Epithelial cell of esophagus (primary cell): ENCODE measurements at regions not wholly inside any gene's neighbourhood (a gene's known extent, or its start where the extent isn't known, plus 50 kb on each side); places are given as distances from the start of the nearest gene placed in this dataset.
"Not testable (repeated sequence)": the region's sequence is repeated elsewhere in the genome, so short reads cannot be mapped to it uniquely, and the experiment has no call there.

Source experiments
- DNase-seq: peaks from one replicate; pipeline ENCODE4 v3.0.0; 2010; ENCODE audit warnings: low read depth
- H3K4me3 ChIP-seq: 2 replicates; pipeline ENCODE4 v1.5.1; 2011; ENCODE audit warnings: mild to moderate bottlenecking, low read length, control low read depth
- TF ChIP-seq, protein P1 (sequence below): IDR thresholded peaks from 2 replicates; pipeline ENCODE4 v1.5.1; 2011; ENCODE audit warnings: low read depth, mild to moderate bottlenecking, low read length, control low read depth, inconsistent platforms; ENCODE audit not compliant: insufficient read depth; ENCODE audit errors: missing control alignments

GRCh38 chr7:24427048-24427447, 143.1 kb downstream of the NPY start:
- no peak for DNase-seq
- TF ChIP-seq, protein P1, sequence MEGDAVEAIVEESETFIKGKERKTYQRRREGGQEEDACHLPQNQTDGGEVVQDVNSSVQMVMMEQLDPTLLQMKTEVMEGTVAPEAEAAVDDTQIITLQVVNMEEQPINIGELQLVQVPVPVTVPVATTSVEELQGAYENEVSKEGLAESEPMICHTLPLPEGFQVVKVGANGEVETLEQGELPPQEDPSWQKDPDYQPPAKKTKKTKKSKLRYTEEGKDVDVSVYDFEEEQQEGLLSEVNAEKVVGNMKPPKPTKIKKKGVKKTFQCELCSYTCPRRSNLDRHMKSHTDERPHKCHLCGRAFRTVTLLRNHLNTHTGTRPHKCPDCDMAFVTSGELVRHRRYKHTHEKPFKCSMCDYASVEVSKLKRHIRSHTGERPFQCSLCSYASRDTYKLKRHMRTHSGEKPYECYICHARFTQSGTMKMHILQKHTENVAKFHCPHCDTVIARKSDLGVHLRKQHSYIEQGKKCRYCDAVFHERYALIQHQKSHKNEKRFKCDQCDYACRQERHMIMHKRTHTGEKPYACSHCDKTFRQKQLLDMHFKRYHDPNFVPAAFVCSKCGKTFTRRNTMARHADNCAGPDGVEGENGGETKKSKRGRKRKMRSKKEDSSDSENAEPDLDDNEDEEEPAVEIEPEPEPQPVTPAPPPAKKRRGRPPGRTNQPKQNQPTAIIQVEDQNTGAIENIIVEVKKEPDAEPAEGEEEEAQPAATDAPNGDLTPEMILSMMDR, result no peak

DNA sequence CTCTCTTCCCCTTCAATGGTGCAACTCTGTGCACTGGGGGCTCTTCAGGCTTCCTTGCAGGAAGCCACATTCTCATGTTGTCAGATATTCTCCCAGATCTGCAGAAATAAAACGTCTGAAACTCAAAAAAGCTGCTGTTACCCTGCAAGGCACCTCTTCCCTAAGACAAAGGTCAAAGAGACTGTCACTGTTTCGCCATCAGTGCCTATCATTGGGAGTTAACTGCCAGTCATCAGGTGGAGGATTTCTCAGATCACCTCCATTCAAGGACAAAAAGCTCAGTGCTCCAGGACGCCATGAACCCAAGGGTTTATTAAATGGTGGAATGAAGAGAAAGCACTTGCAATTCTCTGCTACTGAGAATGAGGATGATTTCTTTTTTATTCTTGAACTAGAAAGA, 144.6 kb upstream of the PALS2 start:
- no peak for DNase-seq
- TF ChIP-seq, protein P1, result no peak
- no peak overlapping the region for H3K4me3 ChIP-seq

More at GRCh38 chr7:24427048-24427447, 143.1 kb downstream of the NPY start:
- H3K4me3 ChIP-seq, result no peak overlapping the region

GRCh38 chr7:24432677-24433076, 140.6 kb upstream of the PALS2 start:
- TF ChIP-seq, protein P1, result no peak
- DNase-seq, result no peak
- H3K4me3 ChIP-seq, result no peak overlapping the region

DNA sequence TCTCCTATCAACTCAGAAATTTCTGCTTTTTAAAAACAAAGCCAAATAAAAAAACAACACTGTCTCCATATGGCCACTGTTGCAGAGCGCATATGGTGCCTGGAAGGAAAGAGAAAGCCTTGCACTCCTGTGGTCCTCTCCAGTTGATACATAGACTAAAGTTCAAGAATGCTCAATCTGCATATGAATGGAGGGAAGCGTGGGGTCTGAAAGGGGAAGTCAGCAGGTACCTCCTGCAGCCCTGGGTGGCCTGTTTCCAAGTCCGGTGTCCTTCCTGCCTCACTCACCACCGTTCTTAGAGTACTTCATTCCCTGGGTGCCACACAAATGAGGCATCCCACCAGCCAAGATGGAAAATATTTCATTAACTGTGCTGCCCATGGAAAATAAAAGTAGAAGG, 138.3 kb upstream of the PALS2 start:
- no peak for DNase-seq
- H3K4me3 ChIP-seq, result no peak overlapping the region
- TF ChIP-seq, protein P1, result no peak

GRCh38 chr7:24436131-24436920, 136.9 kb upstream of the PALS2 start:
- no peak for DNase-seq
- TF ChIP-seq, protein P1, result no peak
- no peak overlapping the region for H3K4me3 ChIP-seq

GRCh38 chr7:24438232-24438631, 135.0 kb upstream of the PALS2 start:
- DNase-seq, result no peak
- TF ChIP-seq, protein P1, result no peak
- no peak overlapping the region for H3K4me3 ChIP-seq

DNA sequence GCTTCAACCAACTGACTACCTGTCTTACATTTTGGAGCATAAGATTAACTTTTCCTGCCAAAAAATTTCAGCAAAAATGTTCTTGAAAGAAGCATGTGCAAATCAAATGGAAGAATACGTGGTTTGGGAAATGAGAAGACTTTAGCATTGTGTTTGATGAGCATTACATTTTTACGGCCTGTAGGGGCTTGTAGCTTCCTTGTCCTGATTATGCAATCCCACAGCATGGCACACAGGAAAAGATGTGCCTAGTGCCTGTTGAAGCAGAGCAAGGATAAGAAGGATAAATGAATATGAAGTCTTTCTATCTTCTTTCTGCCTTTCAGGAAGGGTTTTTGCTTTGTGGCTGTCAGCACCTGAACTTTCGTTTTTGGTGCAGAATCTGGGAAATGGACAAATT, 134.1 kb upstream of the PALS2 start:
- DNase-seq, result peak; percentile 88
- TF ChIP-seq, protein P1, result peak; percentile 18
- H3K4me3 ChIP-seq, result not testable (repeated sequence)
